LNCaP clone FGC (cell line): ENCODE measurements at regions not wholly inside any gene's neighbourhood (a gene's known extent, or its start where the extent isn't known, plus 50 kb on each side); places are given as distances from the start of the nearest gene placed in this dataset.
"Not testable (repeated sequence)": the region's sequence is repeated elsewhere in the genome, so short reads cannot be mapped to it uniquely, and the experiment has no call there.

ENCODE experiments used
- DNase-seq: peaks from one replicate; pipeline ENCODE4 v3.0.0-alpha.2; 2011; ENCODE audit warnings: low read depth
- H3K4me3 ChIP-seq: 2 replicates; pipeline ENCODE4 v1.5.1; 2011; ENCODE audit warnings: mild to moderate bottlenecking, low read depth, low read length, control low read depth
- TF ChIP-seq, protein P1 (sequence below): IDR thresholded peaks from 2 replicates; pipeline ENCODE4 v1.5.1; 2012; ENCODE audit warnings: mild to moderate bottlenecking; ENCODE audit not compliant: control insufficient read depth, insufficient read depth; ENCODE audit errors: extremely low read depth

DNA sequence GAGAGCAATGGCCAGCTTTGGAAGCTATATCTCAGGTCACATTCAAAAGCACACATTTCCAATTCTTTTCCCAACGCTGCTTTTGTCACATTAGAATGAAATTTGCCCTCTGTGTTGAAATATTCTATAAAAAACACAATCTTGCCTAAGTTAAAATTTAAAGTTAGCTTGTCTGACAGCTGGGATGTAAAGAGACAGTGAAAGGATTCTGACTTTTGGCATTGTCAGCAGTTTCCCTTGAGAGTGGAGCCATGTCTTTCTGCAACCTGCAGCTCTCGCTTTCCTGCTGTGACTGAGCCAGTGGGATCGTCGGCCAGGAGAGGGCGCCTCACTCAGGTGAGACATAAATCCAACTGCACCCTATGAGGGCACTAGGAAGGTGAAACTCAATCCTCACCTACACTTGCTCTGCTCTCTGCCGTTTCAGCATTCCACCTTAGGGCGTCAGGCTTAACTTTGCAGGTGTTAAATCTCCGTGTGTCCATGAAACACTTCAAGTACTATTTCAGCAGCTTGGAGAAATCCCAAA lies 537.9 kb downstream of the TUBA3C start:
- not testable (repeated sequence) for H3K4me3 ChIP-seq
- peak; percentile 6 for DNase-seq
- TF ChIP-seq, protein P1, sequence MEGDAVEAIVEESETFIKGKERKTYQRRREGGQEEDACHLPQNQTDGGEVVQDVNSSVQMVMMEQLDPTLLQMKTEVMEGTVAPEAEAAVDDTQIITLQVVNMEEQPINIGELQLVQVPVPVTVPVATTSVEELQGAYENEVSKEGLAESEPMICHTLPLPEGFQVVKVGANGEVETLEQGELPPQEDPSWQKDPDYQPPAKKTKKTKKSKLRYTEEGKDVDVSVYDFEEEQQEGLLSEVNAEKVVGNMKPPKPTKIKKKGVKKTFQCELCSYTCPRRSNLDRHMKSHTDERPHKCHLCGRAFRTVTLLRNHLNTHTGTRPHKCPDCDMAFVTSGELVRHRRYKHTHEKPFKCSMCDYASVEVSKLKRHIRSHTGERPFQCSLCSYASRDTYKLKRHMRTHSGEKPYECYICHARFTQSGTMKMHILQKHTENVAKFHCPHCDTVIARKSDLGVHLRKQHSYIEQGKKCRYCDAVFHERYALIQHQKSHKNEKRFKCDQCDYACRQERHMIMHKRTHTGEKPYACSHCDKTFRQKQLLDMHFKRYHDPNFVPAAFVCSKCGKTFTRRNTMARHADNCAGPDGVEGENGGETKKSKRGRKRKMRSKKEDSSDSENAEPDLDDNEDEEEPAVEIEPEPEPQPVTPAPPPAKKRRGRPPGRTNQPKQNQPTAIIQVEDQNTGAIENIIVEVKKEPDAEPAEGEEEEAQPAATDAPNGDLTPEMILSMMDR, result peak; percentile 68

DNA sequence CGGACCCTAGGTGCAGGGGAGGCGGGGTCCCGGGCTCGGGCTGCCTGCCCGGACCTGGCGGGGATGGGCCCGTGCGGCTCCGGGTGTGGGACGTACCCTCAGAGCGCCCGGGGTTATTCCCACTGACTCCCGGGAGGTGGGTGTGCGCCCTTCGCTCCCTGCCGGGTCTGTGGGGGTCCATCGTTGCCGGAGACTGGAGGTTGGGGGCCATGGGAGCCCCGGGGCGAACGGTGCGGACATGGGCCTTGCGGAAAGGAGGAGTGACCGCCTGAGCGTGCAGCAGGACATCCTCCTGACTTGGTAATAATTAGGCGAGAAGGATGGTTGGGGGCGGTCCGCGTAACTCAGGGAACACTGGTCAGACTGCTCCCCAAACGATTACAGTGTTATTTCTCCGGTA lies 552.7 kb downstream of the TUBA3C start:
- not testable (repeated sequence) for DNase-seq, H3K4me3 ChIP-seq

DNA sequence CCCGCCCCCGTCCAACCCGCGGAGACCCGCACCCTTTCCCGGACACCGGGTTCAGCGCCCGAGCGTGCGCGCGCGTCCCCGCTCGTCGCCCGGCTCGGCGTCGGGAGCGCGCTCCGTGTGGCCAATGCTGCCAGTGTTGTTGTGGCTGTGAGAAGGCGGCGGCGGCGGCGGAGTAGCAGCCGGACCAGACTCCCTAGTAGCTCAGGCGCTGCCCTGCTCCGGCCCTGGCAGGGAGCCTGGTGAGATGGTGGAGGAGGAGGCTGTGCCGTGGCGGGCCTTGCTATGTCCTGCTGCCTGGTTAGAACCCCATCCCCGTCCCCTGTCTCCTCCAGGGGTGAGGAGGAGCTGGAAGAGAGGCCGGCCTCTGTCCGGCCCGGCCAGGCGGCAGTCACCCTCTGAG lies 553.2 kb downstream of the TUBA3C start:
- TF ChIP-seq, protein P1, result no peak
- no peak overlapping the region for H3K4me3 ChIP-seq
- DNase-seq, result no peak

DNA sequence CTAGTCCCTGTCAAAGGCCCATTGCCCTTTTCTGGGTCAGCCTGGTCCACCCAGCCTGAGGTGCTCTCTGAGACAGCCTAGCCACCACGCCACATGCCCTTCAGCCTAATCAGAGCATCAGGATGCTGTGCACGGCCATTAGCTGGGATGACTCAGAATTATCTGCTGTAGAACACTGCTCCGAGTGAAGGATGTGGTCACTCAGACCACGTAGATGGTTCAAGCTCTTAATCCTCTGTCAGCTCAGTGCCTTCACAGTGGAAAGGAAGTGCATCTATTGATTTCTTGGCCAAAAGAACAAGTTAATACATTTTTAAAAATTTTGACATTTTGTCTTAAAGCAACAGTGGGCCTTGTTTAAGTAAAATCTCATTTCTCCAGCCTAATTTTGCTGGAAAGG lies 557.6 kb downstream of the TUBA3C start:
- not testable (repeated sequence) for H3K4me3 ChIP-seq, DNase-seq

DNA sequence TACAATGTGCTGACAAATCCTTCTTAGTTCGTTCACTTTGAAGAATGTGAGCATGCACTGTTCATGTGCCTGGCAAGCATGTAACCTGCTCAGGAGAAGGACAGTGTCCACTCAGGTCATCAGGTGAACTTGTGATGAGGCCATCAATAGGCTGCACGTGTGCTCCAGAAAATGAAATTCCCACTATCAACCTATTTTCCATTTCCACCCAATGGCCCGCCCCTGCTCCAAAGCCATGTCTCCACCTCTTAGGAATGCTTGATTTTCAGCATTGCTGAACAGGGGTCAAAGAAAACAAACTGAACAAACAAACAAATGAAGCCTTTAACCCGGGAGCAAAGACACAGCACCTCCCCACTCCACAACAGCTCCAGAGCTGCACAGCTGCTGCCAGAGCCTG lies 563.2 kb downstream of the TUBA3C start:
- H3K4me3 ChIP-seq, DNase-seq: not testable (repeated sequence)

DNA sequence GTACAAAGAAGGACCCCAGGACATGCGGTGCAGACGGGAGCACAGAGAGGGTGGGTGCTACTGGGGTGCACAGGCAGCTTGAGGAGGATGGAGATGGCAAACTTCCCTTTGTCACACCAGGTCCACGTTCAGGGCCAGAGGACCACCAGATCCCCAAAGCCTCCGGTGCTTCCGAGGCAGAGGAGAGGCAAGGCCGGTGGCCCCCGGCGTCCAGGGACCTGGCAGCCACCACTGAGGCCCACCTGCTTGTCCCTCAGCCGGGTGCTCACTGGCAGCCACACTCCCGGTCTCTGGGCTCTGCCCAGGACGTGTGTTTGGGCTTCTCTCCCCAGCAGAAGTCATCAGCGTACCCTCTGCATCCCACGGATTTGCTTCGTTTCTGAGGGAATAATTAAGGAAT lies 571.1 kb downstream of the TUBA3C start:
- not testable (repeated sequence) for H3K4me3 ChIP-seq, DNase-seq

DNA sequence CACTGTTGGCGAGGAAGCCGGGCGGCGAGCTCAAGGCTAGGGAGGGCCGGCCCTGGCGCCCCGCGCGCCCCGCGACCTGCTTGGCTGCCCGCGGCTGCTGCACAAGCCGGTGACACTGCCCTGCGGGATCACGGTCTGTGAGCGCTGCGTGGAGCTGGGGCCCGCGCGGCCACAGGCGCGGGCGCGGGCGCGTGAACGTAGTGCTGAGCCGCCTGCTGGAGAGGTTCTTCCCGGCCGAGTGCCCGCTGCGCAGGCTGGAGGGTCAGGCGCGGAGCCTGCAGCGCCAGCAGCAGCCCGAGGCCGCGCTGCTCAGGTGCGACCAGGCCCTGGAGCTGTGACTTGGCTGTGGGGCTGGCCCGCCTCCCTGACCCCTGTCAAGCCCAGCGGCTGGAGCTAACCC lies 572.3 kb downstream of the TUBA3C start:
- not testable (repeated sequence) for DNase-seq, H3K4me3 ChIP-seq

DNA sequence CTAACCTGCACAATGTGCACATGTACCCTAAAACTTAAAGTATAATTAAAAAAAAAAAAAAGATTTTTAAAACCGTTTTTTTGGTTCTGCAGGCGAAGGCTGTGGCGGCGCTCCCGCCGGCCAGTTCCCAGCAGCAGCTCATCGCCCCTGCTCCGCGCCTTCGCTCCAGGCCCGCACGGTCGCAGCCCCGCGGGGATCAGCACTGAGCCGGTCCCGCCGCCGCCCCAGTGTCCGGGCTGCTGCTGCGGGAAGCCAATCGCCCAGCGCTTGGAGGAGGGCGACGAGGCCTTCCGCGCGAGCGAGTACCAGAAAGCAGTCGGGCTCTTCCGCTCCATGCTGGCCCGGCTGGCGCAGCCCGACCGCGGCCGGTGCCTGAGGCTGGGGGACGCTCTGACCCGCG lies 572.8 kb downstream of the TUBA3C start:
- DNase-seq, H3K4me3 ChIP-seq: not testable (repeated sequence)

DNA sequence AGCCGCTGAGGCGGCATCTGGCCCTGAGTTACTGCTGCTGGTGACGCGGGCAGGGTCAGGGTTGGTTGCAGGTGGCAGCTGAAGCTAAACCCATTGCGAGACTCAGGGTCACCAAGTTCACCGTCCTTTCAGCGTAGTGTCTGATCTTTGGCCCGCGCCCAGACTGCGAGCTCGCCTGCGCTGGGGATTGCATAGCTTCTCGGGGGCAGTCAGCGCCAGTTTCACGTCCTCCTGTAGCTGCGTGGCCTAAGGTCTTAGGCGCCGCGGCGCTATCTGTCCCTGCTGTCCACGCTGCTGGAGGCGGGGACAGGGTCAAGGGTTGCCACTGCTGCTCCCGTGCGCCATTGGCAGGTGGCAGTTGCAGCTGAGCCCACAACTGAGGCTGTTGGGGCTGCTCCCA lies 581.3 kb downstream of the TUBA3C start:
- DNase-seq, H3K4me3 ChIP-seq: not testable (repeated sequence)

DNA sequence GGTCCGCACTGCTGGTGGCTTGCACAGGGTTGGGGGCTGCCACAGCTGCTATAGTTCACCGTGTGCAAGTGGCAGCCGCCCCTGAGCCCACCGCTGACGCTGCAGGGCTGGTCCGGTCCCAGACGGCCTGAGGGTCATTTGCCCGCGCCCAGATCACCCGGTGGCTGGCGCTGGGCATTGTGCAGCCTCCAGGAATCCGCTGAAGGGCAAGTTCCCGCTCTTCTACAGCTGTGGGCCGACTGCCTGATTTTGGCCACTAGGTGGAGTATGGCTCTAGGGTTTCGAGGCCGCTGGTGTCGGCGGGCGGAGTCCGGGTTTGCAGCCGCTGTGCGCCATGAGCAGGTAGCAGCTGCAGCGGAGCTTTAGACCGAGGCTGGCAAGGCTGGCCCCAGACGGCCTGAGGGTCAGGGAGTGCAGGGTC lies 581.8 kb downstream of the TUBA3C start:
- not testable (repeated sequence) for H3K4me3 ChIP-seq, DNase-seq
- TF ChIP-seq, protein P1, result peak; percentile 70

DNA sequence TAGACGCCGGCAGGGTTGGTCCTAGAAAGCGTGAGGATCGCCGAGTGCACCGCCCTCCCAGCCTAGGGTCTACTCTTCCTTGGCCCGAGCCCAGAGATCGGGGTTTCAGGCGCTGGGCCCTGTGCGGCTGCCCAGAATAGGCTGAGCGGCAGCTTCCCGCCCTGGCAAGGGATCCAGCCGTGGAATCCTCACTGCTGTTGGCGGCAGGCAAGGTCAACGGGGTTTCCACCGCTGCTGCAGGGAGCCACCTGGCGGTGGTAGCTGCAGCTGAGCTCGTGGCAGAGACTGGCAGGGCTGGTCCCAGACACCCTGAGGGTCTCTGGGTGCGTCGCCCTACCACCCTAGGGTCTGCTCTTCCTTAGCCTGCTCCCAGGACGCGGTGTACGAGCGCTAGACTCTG lies 583.1 kb downstream of the TUBA3C start:
- TF ChIP-seq, protein P1, result peak; percentile 64
- DNase-seq, result not testable (repeated sequence)

DNA sequence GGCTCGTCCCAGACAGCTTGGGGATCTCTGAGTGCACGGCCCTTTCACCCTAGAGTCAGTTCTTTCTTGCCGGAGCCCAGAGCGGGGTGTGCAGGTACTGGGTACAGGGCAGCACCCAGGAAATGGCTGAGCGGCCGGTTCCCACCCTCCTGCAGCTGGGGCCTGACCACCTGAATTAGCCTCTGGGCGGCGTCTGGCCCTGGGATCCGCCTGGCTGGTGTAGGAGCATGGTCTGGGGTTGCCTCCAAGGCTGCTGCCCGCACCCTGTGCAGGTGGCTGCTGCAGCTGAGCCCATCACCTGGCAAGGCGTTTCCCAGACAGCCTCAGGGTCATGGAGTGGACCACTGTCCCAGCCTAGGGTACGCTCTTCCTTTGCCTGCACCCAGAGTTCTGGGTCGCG lies 583.7 kb downstream of the TUBA3C start:
- DNase-seq, H3K4me3 ChIP-seq: not testable (repeated sequence)

More for the DNA sequence above, 583.1 kb downstream of the TUBA3C start:
- not testable (repeated sequence) for H3K4me3 ChIP-seq

DNA sequence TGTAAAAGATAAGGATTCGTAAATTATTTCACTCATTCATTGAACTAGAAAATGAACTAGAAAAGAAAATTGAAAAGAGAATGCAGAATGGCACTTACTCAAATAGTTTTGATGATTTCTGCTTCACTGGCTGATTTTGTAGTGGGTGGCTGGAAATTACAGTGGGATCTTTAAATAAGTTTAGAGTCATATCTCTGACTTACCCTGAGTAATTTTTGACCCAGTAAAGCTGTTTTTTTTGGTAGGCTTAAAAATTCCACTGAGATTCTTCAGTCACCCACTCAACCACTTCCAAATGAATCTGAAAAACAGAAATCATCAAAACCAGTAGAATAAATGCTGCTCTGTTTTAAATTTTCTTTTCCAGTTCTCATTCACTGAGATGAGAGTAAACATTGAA lies 604.5 kb downstream of the TUBA3C start:
- not testable (repeated sequence) for DNase-seq, H3K4me3 ChIP-seq

DNA sequence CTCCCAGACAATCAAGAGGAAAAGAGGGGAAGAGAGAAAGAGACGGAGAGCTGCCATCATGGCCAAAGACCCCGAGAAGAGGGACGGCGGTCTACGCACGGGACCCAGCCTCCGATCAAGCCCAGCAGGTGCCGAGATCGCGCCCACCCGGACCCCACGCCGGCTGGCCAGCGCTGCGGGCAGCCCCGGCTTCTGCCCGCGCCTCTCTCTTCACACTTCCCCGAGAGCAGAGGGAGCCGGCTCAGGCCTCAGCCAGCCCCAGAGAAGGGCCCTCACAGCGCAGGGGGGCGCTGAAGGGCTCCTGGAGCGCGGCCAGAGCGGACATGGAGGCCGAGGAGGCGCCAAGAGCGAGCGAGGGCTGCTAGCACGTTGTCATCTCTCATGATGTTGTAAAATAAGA lies 613.7 kb downstream of the TUBA3C start:
- DNase-seq, H3K4me3 ChIP-seq: not testable (repeated sequence)
